Stimulated activated naive B cell treated with anti-CD40 and anti-IgM and Interleukin-4, amounts not matched to agents 10 μg/mL and 1 μg/mL and 100 μg/mL, for 72 hours (primary cell): ENCODE measurements at regions not wholly inside any gene's neighbourhood (a gene's known extent, or its start where the extent isn't known, plus 50 kb on each side); places are given as distances from the start of the nearest gene placed in this dataset.

Experiments used
- ATAC-seq, 2 donors: fragments of 150-1000 bp; cut with Tn5 transposase; replicated peaks; 2 replicates each; pipeline ENCODE4 v1.10.0; 2021; ENCODE audit warnings: moderate library complexity in 1 of 2
- DNase-seq: peaks from one replicate; pipeline ENCODE4 v3.0.0; 2021
- H3K27ac Mint-ChIP-seq: one replicate; pipeline ENCODE4 v1.8.0; 2022; ENCODE audit warnings: mild to moderate bottlenecking, mixed read lengths
- H3K27me3 Mint-ChIP-seq, 2 donors: one replicate each; pipeline ENCODE4 v1.8.0; 2022; ENCODE audit warnings: mixed read lengths in 2 of 2
- H3K36me3 Mint-ChIP-seq, 2 donors: one replicate each; pipeline ENCODE4 v1.8.0; 2022; ENCODE audit warnings: mixed read lengths in 2 of 2, mild to moderate bottlenecking in 1 of 2
- H3K4me1 Mint-ChIP-seq, 2 donors: one replicate each; pipeline ENCODE4 v1.8.0; 2022; ENCODE audit warnings: mixed read lengths in 2 of 2, mild to moderate bottlenecking in 1 of 2
- H3K4me3 Mint-ChIP-seq, 2 donors: one replicate each; pipeline ENCODE4 v1.8.0; 2022; ENCODE audit warnings: mild to moderate bottlenecking in 2 of 2, mixed read lengths in 2 of 2, moderate library complexity in 1 of 2
- H3K9me3 Mint-ChIP-seq, 2 donors: one replicate each; pipeline ENCODE4 v1.8.0; 2022; ENCODE audit warnings: mixed read lengths in 2 of 2, mild to moderate bottlenecking in 1 of 2

- H3K27ac Mint-ChIP-seq: no peak overlapping the region
- H3K4me3 Mint-ChIP-seq: no peak overlapping the region
- no peaks in the 10 kb centered on the region for H3K4me1 Mint-ChIP-seq
- no peak for ATAC-seq
- no peaks in the 10 kb centered on the region for H3K36me3 Mint-ChIP-seq
- no peak for DNase-seq
- H3K27me3 Mint-ChIP-seq: no peaks in the 10 kb centered on the region
- H3K9me3 Mint-ChIP-seq: no peaks in the 10 kb centered on the region
Observed at GRCh38 chrX:147626605-147627004, 285.1 kb upstream of the FMR1 start.

- Mint-ChIP-seq H3K9me3 (no peaks in the 10 kb centered on the region), H3K27me3 (no peaks in the 10 kb centered on the region), H3K27ac (no peak overlapping the region), H3K4me3 (no peak overlapping the region), H3K4me1 (no peaks in the 10 kb centered on the region), H3K36me3 (no peaks in the 10 kb centered on the region)
- no peak for DNase-seq
- ATAC-seq: no peak
Observed at GRCh38 chrX:147635186-147635585, 276.5 kb upstream of the FMR1 start.

GRCh38 chrX:147637190-147637589, 274.5 kb upstream of the FMR1 start:
- H3K36me3 Mint-ChIP-seq: no peaks in the 10 kb centered on the region
- DNase-seq (no peak), ATAC-seq (no peak)
- no peaks in the 10 kb centered on the region for H3K9me3 Mint-ChIP-seq
- H3K4me3 Mint-ChIP-seq: no peak overlapping the region
- H3K4me1 Mint-ChIP-seq: no peaks in the 10 kb centered on the region
- no peaks in the 10 kb centered on the region for H3K27me3 Mint-ChIP-seq
- H3K27ac Mint-ChIP-seq: no peak overlapping the region

- Mint-ChIP-seq H3K36me3 (no peaks in the 10 kb centered on the region), H3K9me3 (peaks cover 3 to 7% of the 10 kb centered on the region in 2 donors), H3K27me3 (no peaks in the 10 kb centered on the region), H3K4me3 (no peak overlapping the region), H3K27ac (no peak overlapping the region), H3K4me1 (no peaks in the 10 kb centered on the region)
- DNase-seq (no peak), ATAC-seq (no peak)
Observed at GRCh38 chrX:147646949-147647723, 264.6 kb upstream of the FMR1 start.

GRCh38 chrX:147675819-147676218, 235.9 kb upstream of the FMR1 start:
- no peaks in the 10 kb centered on the region for H3K36me3 Mint-ChIP-seq
- H3K4me1 Mint-ChIP-seq: no peaks in the 10 kb centered on the region
- no peak overlapping the region for H3K27ac Mint-ChIP-seq
- no peak for ATAC-seq
- H3K27me3 Mint-ChIP-seq: no peaks in the 10 kb centered on the region
- H3K9me3 Mint-ChIP-seq: peaks cover 0 to 1% of the 10 kb centered on the region in 2 donors
- no peak overlapping the region for H3K4me3 Mint-ChIP-seq
- no peak for DNase-seq

GRCh38 chrX:147679356-147680005, 232.2 kb upstream of the FMR1 start:
- no peaks in the 10 kb centered on the region for H3K36me3 Mint-ChIP-seq
- H3K4me3 Mint-ChIP-seq: no peak overlapping the region
- H3K27me3 Mint-ChIP-seq: no peaks in the 10 kb centered on the region
- ATAC-seq (no peak), DNase-seq (no peak)
- H3K9me3 Mint-ChIP-seq: peaks cover 0 to 4% of the 10 kb centered on the region in 2 donors
- H3K4me1 Mint-ChIP-seq: no peaks in the 10 kb centered on the region
- H3K27ac Mint-ChIP-seq: no peak overlapping the region

GRCh38 chrX:147680251-147680650, 231.5 kb upstream of the FMR1 start:
- H3K27me3 Mint-ChIP-seq: no peaks in the 10 kb centered on the region
- H3K4me3 Mint-ChIP-seq: no peak overlapping the region
- H3K27ac Mint-ChIP-seq: no peak overlapping the region
- peaks cover 0 to 4% of the 10 kb centered on the region in 2 donors for H3K9me3 Mint-ChIP-seq
- H3K36me3 Mint-ChIP-seq: no peaks in the 10 kb centered on the region
- no peak for ATAC-seq
- H3K4me1 Mint-ChIP-seq: no peaks in the 10 kb centered on the region
- DNase-seq: no peak

- H3K27me3 Mint-ChIP-seq: no peaks in the 10 kb centered on the region
- no peaks in the 10 kb centered on the region for H3K4me1 Mint-ChIP-seq
- H3K27ac Mint-ChIP-seq: no peak overlapping the region
- ATAC-seq (no peak), DNase-seq (no peak)
- no peak overlapping the region for H3K4me3 Mint-ChIP-seq
- peaks cover 1 to 8% of the 10 kb centered on the region in 2 donors for H3K9me3 Mint-ChIP-seq
- H3K36me3 Mint-ChIP-seq: no peaks in the 10 kb centered on the region
Observed at GRCh38 chrX:147693511-147693910, 218.2 kb upstream of the FMR1 start.

GRCh38 chrX:147699061-147699460, 212.7 kb upstream of the FMR1 start:
- Mint-ChIP-seq H3K36me3 (no peaks in the 10 kb centered on the region), H3K4me1 (no peaks in the 10 kb centered on the region), H3K27ac (no peak overlapping the region), H3K9me3 (peaks cover 0 to 9% of the 10 kb centered on the region in 2 donors), H3K4me3 (no peak overlapping the region), H3K27me3 (no peaks in the 10 kb centered on the region)
- no peak for ATAC-seq
- no peak for DNase-seq

- Mint-ChIP-seq H3K27me3 (no peaks in the 10 kb centered on the region), H3K4me1 (no peaks in the 10 kb centered on the region), H3K27ac (no peak overlapping the region), H3K36me3 (no peaks in the 10 kb centered on the region), H3K9me3 (no peaks in the 10 kb centered on the region), H3K4me3 (no peak overlapping the region)
- no peak for ATAC-seq
- no peak for DNase-seq
Observed at GRCh38 chrX:147710301-147710700, 201.4 kb upstream of the FMR1 start.

GRCh38 chrX:147733369-147733768, 178.3 kb upstream of the FMR1 start:
- H3K4me1 Mint-ChIP-seq: no peaks in the 10 kb centered on the region
- no peak overlapping the region for H3K27ac Mint-ChIP-seq
- H3K36me3 Mint-ChIP-seq: no peaks in the 10 kb centered on the region
- H3K9me3 Mint-ChIP-seq: peaks cover 4 to 12% of the 10 kb centered on the region in 2 donors
- no peaks in the 10 kb centered on the region for H3K27me3 Mint-ChIP-seq
- H3K4me3 Mint-ChIP-seq: no peak overlapping the region
- DNase-seq (no peak), ATAC-seq (no peak)

- no peak overlapping the region for H3K27ac Mint-ChIP-seq
- DNase-seq: no peak
Observed at GRCh38 chrX:147735364-147735763, 176.4 kb upstream of the FMR1 start.

GRCh38 chrX:147736045-147736444, 175.7 kb upstream of the FMR1 start:
- no peaks in the 10 kb centered on the region for H3K4me1 Mint-ChIP-seq
- no peaks in the 10 kb centered on the region for H3K36me3 Mint-ChIP-seq
- no peak overlapping the region for H3K27ac Mint-ChIP-seq
- H3K4me3 Mint-ChIP-seq: no peak overlapping the region
- peaks cover 1 to 11% of the 10 kb centered on the region in 2 donors for H3K9me3 Mint-ChIP-seq
- no peak for DNase-seq
- ATAC-seq: no peak
- H3K27me3 Mint-ChIP-seq: no peaks in the 10 kb centered on the region

More at GRCh38 chrX:147735364-147735763, 176.4 kb upstream of the FMR1 start:
- ATAC-seq: no peak
- H3K9me3 Mint-ChIP-seq: peaks cover 4 to 12% of the 10 kb centered on the region in 2 donors
- no peaks in the 10 kb centered on the region for H3K36me3 Mint-ChIP-seq
- H3K27me3 Mint-ChIP-seq: no peaks in the 10 kb centered on the region
- H3K4me1 Mint-ChIP-seq: no peaks in the 10 kb centered on the region
- H3K4me3 Mint-ChIP-seq: no peak overlapping the region

- no peak overlapping the region for H3K4me3 Mint-ChIP-seq
- no peak for DNase-seq
Observed at GRCh38 chrX:147737690-147738089, 174.0 kb upstream of the FMR1 start.

GRCh38 chrX:147738265-147738664, 173.5 kb upstream of the FMR1 start:
- ATAC-seq: no peak
- no peak for DNase-seq
- no peaks in the 10 kb centered on the region for H3K4me1 Mint-ChIP-seq
- H3K36me3 Mint-ChIP-seq: no peaks in the 10 kb centered on the region
- H3K9me3 Mint-ChIP-seq: peaks cover 0 to 4% of the 10 kb centered on the region in 2 donors
- H3K27ac Mint-ChIP-seq: no peak overlapping the region
- no peaks in the 10 kb centered on the region for H3K27me3 Mint-ChIP-seq
- no peak overlapping the region for H3K4me3 Mint-ChIP-seq

More at GRCh38 chrX:147737690-147738089, 174.0 kb upstream of the FMR1 start:
- H3K36me3 Mint-ChIP-seq: no peaks in the 10 kb centered on the region
- no peak overlapping the region for H3K27ac Mint-ChIP-seq
- peaks cover 0 to 4% of the 10 kb centered on the region in 2 donors for H3K9me3 Mint-ChIP-seq
- no peaks in the 10 kb centered on the region for H3K4me1 Mint-ChIP-seq
- H3K27me3 Mint-ChIP-seq: no peaks in the 10 kb centered on the region
- no peak for ATAC-seq
